ENCODE measurements at regions not wholly inside any gene's neighbourhood (a gene's known extent, or its start where the extent isn't known, plus 50 kb on each side); places are given as distances from the start of the nearest gene placed in this dataset.

DNA sequence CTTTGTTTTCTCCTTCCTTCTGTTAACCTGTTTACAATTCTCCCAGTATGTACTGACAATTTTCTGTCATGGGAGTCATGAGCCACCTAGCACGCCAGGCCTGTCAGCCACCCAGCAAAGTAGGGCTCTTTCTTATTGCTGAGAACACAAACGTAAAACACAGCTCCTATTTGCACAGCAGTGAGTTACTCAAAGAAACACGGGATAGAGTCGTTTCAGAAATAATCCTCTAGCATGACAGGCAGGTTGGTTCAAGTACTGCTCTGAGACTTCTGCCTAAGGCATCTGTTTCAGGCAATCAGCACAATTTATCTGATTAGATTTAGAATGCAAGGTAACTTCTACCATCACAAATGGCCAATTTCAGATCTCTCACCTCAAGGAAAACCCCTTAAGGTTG is 88.8 kb downstream of the CD24 start:
- no peak for DNase-seq
- no peak overlapping the region for H3K27ac Mint-ChIP-seq (ENCODE audit: unreplicated experiment)
- H3K36me3 Mint-ChIP-seq (ENCODE audit: unreplicated experiment): no peaks in the 10 kb centered on the region
- no peaks in the 10 kb centered on the region for H3K27me3 Mint-ChIP-seq (ENCODE audit: unreplicated experiment)
- H3K4me1 Mint-ChIP-seq (ENCODE audit: low read depth, unreplicated experiment): peaks cover 7% of the 10 kb centered on the region
- peaks cover 2% of the 10 kb centered on the region for H3K9me3 Mint-ChIP-seq (ENCODE audit: unreplicated experiment)
- TF ChIP-seq, protein P1, sequence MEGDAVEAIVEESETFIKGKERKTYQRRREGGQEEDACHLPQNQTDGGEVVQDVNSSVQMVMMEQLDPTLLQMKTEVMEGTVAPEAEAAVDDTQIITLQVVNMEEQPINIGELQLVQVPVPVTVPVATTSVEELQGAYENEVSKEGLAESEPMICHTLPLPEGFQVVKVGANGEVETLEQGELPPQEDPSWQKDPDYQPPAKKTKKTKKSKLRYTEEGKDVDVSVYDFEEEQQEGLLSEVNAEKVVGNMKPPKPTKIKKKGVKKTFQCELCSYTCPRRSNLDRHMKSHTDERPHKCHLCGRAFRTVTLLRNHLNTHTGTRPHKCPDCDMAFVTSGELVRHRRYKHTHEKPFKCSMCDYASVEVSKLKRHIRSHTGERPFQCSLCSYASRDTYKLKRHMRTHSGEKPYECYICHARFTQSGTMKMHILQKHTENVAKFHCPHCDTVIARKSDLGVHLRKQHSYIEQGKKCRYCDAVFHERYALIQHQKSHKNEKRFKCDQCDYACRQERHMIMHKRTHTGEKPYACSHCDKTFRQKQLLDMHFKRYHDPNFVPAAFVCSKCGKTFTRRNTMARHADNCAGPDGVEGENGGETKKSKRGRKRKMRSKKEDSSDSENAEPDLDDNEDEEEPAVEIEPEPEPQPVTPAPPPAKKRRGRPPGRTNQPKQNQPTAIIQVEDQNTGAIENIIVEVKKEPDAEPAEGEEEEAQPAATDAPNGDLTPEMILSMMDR (IDR thresholded peaks at IDR 0.05; ENCODE audit: partially characterized antibody, unreplicated experiment): no peak
- H3K4me3 Mint-ChIP-seq (ENCODE audit: unreplicated experiment): no peak overlapping the region

DNA sequence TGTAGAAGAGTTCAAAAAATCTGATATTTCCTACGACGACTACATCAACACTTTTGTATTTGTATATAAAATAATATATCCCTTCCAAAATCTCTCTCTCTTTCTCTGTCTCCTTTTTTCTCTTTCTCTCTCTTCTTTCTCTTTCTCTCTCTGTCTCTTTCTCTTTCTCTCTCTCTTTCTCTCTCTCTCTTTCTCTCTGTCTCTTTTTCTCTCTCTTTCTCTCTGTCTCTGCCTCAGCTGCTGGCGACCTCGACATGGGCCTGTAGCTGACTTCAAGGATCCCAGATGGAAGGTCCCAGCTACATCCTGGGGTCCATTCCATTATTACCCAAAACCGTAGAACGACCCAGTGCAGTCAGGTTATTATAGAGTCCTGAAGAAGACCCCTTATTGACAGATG is 90.0 kb downstream of the CD24 start:
- H3K27me3 Mint-ChIP-seq (ENCODE audit: unreplicated experiment): peaks cover 2% of the 10 kb centered on the region
- H3K4me1 Mint-ChIP-seq (ENCODE audit: low read depth, unreplicated experiment): peaks cover 7% of the 10 kb centered on the region
- H3K36me3 Mint-ChIP-seq (ENCODE audit: unreplicated experiment): no peaks in the 10 kb centered on the region
- no peak for DNase-seq
- TF ChIP-seq, protein P1 (IDR thresholded peaks at IDR 0.05; ENCODE audit: partially characterized antibody, unreplicated experiment): no peak
- no peak overlapping the region for H3K27ac Mint-ChIP-seq (ENCODE audit: unreplicated experiment)
- H3K9me3 Mint-ChIP-seq (ENCODE audit: unreplicated experiment): peaks cover 4% of the 10 kb centered on the region
- no peak overlapping the region for H3K4me3 Mint-ChIP-seq (ENCODE audit: unreplicated experiment)

- no peak overlapping the region for H3K27ac Mint-ChIP-seq (ENCODE audit: unreplicated experiment)
- peaks cover 3% of the 10 kb centered on the region for H3K9me3 Mint-ChIP-seq (ENCODE audit: unreplicated experiment)
- H3K4me3 Mint-ChIP-seq (ENCODE audit: unreplicated experiment): no peak overlapping the region
- peaks cover 2% of the 10 kb centered on the region for H3K27me3 Mint-ChIP-seq (ENCODE audit: unreplicated experiment)
- TF ChIP-seq, protein P1 (IDR thresholded peaks at IDR 0.05; ENCODE audit: partially characterized antibody, unreplicated experiment): no peak
- no peaks in the 10 kb centered on the region for H3K36me3 Mint-ChIP-seq (ENCODE audit: unreplicated experiment)
- peaks cover 7% of the 10 kb centered on the region for H3K4me1 Mint-ChIP-seq (ENCODE audit: low read depth, unreplicated experiment)
- DNase-seq: no peak
Observed at GRCh38 chr6:106883808-106884262, 90.7 kb downstream of the CD24 start.

GRCh38 chr6:106882601-106883518 is 91.7 kb downstream of the CD24 start:
- DNase-seq: no peak
- Mint-ChIP-seq H3K36me3 (ENCODE audit: unreplicated experiment) (no peaks in the 10 kb centered on the region), H3K4me1 (ENCODE audit: low read depth, unreplicated experiment) (peaks cover 7% of the 10 kb centered on the region), H3K27me3 (ENCODE audit: unreplicated experiment) (peaks cover 2% of the 10 kb centered on the region), H3K4me3 (ENCODE audit: unreplicated experiment) (no peak overlapping the region), H3K9me3 (ENCODE audit: unreplicated experiment) (peaks cover 2% of the 10 kb centered on the region), H3K27ac (ENCODE audit: unreplicated experiment) (no peak overlapping the region)
- TF ChIP-seq, protein P1 (IDR thresholded peaks at IDR 0.05; ENCODE audit: partially characterized antibody, unreplicated experiment): no peak

- H3K9me3 Mint-ChIP-seq (ENCODE audit: unreplicated experiment): peaks cover 2% of the 10 kb centered on the region
- no peaks in the 10 kb centered on the region for H3K36me3 Mint-ChIP-seq (ENCODE audit: unreplicated experiment)
- no peak for DNase-seq
- H3K27me3 Mint-ChIP-seq (ENCODE audit: unreplicated experiment): peaks cover 2% of the 10 kb centered on the region
- TF ChIP-seq, protein P1 (IDR thresholded peaks at IDR 0.05; ENCODE audit: partially characterized antibody, unreplicated experiment): no peak
- H3K27ac Mint-ChIP-seq (ENCODE audit: unreplicated experiment): no peak overlapping the region
- H3K4me3 Mint-ChIP-seq (ENCODE audit: unreplicated experiment): no peak overlapping the region
- peaks cover 5% of the 10 kb centered on the region for H3K4me1 Mint-ChIP-seq (ENCODE audit: low read depth, unreplicated experiment)
Observed at GRCh38 chr6:106882138-106882537, 92.4 kb downstream of the CD24 start.
